NCI-H1048 (cell line): ENCODE measurements at regions not wholly inside any gene's neighbourhood (a gene's known extent, or its start where the extent isn't known, plus 50 kb on each side); places are given as distances from the start of the nearest gene placed in this dataset.
"Not testable (repeated sequence)": the region's sequence is repeated elsewhere in the genome, so short reads cannot be mapped to it uniquely, and the experiment has no call there.

Experiments
- DNase-seq: peaks from one replicate; lab custom pipeline; 2025; lab: John Stamatoyannopoulos, UW

GRCh38 chr7:13092708-13093005 is 405.2 kb downstream of the ARL4A start:
- DNase-seq, result no peak

- DNase-seq, result no peak
Observed at GRCh38 chr7:13093160-13093559, 405.7 kb downstream of the ARL4A start.

- no peak for DNase-seq
Observed at GRCh38 chr7:13097499-13097898, 410.1 kb downstream of the ARL4A start.

- DNase-seq, result no peak
Observed at GRCh38 chr7:13098161-13098560, 410.7 kb downstream of the ARL4A start.

GRCh38 chr7:13099154-13099795 is 411.8 kb downstream of the ARL4A start:
- no peak for DNase-seq

- no peak for DNase-seq
Observed at GRCh38 chr7:13104128-13104527, 416.7 kb downstream of the ARL4A start.

GRCh38 chr7:13105209-13105608 is 417.8 kb downstream of the ARL4A start:
- DNase-seq, result no peak

- no peak for DNase-seq
Observed at GRCh38 chr7:13106513-13106912, 419.1 kb downstream of the ARL4A start.

- DNase-seq, result no peak
Observed at GRCh38 chr7:13107291-13107690, 419.9 kb downstream of the ARL4A start.

- no peak for DNase-seq
Observed at GRCh38 chr7:13108061-13108460, 420.6 kb downstream of the ARL4A start.

- DNase-seq, result no peak
Observed at GRCh38 chr7:13109201-13109600, 421.8 kb downstream of the ARL4A start.

GRCh38 chr7:13110107-13110506 is 422.7 kb downstream of the ARL4A start:
- no peak for DNase-seq

- DNase-seq, result no peak
Observed at GRCh38 chr7:13111230-13111629, 423.8 kb downstream of the ARL4A start.

- not testable (repeated sequence) for DNase-seq
Observed at GRCh38 chr7:13114240-13114639, 426.8 kb downstream of the ARL4A start.

GRCh38 chr7:13115157-13115772 is 427.8 kb downstream of the ARL4A start:
- DNase-seq, result no peak

GRCh38 chr7:13115855-13116254 is 428.4 kb downstream of the ARL4A start:
- no peak for DNase-seq

GRCh38 chr7:13117103-13117502 is 429.7 kb downstream of the ARL4A start:
- no peak for DNase-seq

- no peak for DNase-seq
Observed at GRCh38 chr7:13117592-13117991, 430.2 kb downstream of the ARL4A start.

- not testable (repeated sequence) for DNase-seq
Observed at GRCh38 chr7:13124629-13125028, 437.2 kb downstream of the ARL4A start.

GRCh38 chr7:13126347-13126746 is 438.9 kb downstream of the ARL4A start:
- DNase-seq, result no peak

GRCh38 chr7:13130321-13130720 is 442.9 kb downstream of the ARL4A start:
- DNase-seq, result no peak

- not testable (repeated sequence) for DNase-seq
Observed at GRCh38 chr7:13130906-13131305, 443.5 kb downstream of the ARL4A start.

- no peak for DNase-seq
Observed at GRCh38 chr7:13132314-13132713, 444.9 kb downstream of the ARL4A start.

GRCh38 chr7:13136345-13136744 is 448.9 kb downstream of the ARL4A start:
- not testable (repeated sequence) for DNase-seq
